Activated B cell treated with CpG ODN at 0.5 μM for 24 hours (primary cell): ENCODE measurements at regions not wholly inside any gene's neighbourhood (a gene's known extent, or its start where the extent isn't known, plus 50 kb on each side); places are given as distances from the start of the nearest gene placed in this dataset.

Experiments used
- ATAC-seq: fragments of 200-7000 bp; cut with Tn5 transposase; one replicate; pipeline ENCODE4 v1.10.0; 2021; ENCODE audit warnings: low read depth, mild to moderate bottlenecking, moderate library complexity
- CTCF ChIA-PET: fragments of 350-600 bp; sonication (Branson Sonifier 250); formaldehyde crosslinking; loops from one replicate; lab custom pipeline; 2021; ENCODE audit warnings: antibody characterized with exemption; lab: Charles Lee
- POLR2A ChIA-PET: fragments of 350-600 bp; sonication (Branson Sonifier 250); formaldehyde crosslinking; loops from one replicate; lab custom pipeline; 2021; ENCODE audit warnings: antibody characterized with exemption; lab: Charles Lee
- DNase-seq: peaks from one replicate; pipeline ENCODE4 v3.0.0; 2022
- H3K27ac Mint-ChIP-seq: one replicate; pipeline ENCODE4 v1.8.0; 2020; ENCODE audit warnings: mixed read lengths
- H3K27me3 Mint-ChIP-seq: one replicate; pipeline ENCODE4 v1.8.0; 2021; ENCODE audit warnings: mixed read lengths
- H3K36me3 Mint-ChIP-seq: one replicate; pipeline ENCODE4 v1.8.0; 2021; ENCODE audit warnings: low read depth, mixed read lengths
- H3K4me1 Mint-ChIP-seq: one replicate; pipeline ENCODE4 v1.8.0; 2021; ENCODE audit warnings: mixed read lengths
- H3K4me3 Mint-ChIP-seq: one replicate; pipeline ENCODE4 v1.8.0; 2020; ENCODE audit warnings: mild to moderate bottlenecking, mixed read lengths
- H3K9me3 Mint-ChIP-seq: one replicate; pipeline ENCODE4 v1.8.0; 2020; ENCODE audit warnings: mixed read lengths
- intact Hi-C: fragments of 100-400 bp; cut with micrococcal nuclease; formaldehyde crosslinking; loops from one replicate; pipeline ENCODE4 v1.15.1; 2024
- TF ChIP-seq, protein P1 (sequence below): fragments of 200-600 bp; IDR thresholded peaks from one replicate; pipeline ENCODE4 v1.8.0; 2022; ENCODE audit warnings: antibody characterized with exemption, mild to moderate bottlenecking

DNA sequence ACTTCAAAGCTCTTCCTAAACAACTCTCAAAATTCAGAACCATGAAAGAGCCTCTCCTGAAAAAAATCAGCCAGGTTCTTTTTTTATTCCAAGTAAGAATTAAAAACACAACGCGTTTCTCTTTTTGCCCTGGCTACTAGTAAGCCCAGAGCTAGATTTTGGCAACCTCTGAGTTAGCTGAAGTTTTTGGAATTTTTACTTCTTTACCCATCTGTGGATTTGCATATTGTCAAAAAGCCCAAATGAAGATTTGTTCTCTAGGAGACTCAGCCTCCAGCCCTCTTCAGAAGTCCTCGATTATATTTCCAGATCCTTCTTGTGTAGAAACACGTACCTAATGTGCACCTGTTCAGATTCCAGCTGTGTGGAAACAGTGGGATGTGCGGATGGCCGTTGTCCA, 517.9 kb downstream of the TBC1D22A start:
- no peaks in the 10 kb centered on the region for H3K4me1 Mint-ChIP-seq
- TF ChIP-seq, protein P1, sequence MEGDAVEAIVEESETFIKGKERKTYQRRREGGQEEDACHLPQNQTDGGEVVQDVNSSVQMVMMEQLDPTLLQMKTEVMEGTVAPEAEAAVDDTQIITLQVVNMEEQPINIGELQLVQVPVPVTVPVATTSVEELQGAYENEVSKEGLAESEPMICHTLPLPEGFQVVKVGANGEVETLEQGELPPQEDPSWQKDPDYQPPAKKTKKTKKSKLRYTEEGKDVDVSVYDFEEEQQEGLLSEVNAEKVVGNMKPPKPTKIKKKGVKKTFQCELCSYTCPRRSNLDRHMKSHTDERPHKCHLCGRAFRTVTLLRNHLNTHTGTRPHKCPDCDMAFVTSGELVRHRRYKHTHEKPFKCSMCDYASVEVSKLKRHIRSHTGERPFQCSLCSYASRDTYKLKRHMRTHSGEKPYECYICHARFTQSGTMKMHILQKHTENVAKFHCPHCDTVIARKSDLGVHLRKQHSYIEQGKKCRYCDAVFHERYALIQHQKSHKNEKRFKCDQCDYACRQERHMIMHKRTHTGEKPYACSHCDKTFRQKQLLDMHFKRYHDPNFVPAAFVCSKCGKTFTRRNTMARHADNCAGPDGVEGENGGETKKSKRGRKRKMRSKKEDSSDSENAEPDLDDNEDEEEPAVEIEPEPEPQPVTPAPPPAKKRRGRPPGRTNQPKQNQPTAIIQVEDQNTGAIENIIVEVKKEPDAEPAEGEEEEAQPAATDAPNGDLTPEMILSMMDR, result no peak
- ChIA-PET CTCF (no interaction called here), POLR2A (no interaction called here)
- intact Hi-C loops, result no loop called here
- H3K27ac Mint-ChIP-seq, result no peak overlapping the region
- DNase-seq (no peak), ATAC-seq (no peak)
- H3K9me3 Mint-ChIP-seq, result no peaks in the 10 kb centered on the region
- no peaks in the 10 kb centered on the region for H3K36me3 Mint-ChIP-seq
- no peak overlapping the region for H3K4me3 Mint-ChIP-seq
- no peaks in the 10 kb centered on the region for H3K27me3 Mint-ChIP-seq

DNA sequence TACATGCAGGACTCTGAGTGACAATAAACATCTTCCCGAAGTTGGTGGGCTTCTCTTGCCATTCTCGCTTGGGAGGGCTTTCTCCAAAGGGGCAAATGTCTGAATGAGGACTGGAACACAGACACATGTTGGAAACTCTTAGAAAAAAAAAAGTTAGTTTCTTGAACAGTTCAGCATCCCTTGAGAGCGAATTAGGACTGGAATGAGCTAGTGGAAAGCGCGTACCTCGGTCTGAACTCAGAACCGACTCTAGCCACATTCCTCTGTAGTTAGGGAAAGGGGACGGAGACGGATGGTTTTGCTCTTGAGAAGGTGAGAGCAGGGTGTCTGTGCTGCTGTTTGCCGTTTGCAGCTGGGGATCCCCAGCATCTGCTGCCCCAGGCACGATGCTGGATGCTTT, 517.3 kb downstream of the TBC1D22A start:
- Mint-ChIP-seq H3K27ac (no peak overlapping the region), H3K9me3 (no peaks in the 10 kb centered on the region), H3K4me3 (no peak overlapping the region), H3K36me3 (no peaks in the 10 kb centered on the region), H3K4me1 (no peaks in the 10 kb centered on the region), H3K27me3 (no peaks in the 10 kb centered on the region)
- ChIA-PET POLR2A (no interaction called here), CTCF (no interaction called here)
- ATAC-seq, result no peak
- DNase-seq, result no peak
- intact Hi-C loops, result no loop called here
- TF ChIP-seq, protein P1, result no peak

DNA sequence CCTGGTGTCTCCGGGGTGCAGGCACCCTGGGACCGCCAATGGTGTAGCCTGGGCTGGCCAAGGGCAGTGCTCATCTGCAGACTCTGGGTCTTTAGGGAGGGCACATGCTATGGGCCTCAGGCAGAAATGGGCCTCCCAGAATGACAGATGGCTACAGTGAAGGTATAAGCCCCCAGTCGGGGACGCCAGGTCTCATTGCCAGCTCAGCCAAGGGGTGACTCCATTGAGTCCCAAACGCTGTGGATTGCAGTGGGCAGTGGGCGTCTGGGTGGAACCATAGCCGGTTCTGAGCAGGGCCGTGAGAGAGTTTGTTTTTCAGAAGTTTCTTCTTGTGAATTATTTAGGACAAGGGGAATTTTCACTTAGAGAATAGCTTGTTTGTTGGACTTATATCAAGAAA, 516.9 kb downstream of the TBC1D22A start:
- intact Hi-C loops, result no loop called here
- TF ChIP-seq, protein P1, result no peak
- Mint-ChIP-seq H3K4me3 (no peak overlapping the region), H3K36me3 (no peaks in the 10 kb centered on the region), H3K4me1 (no peaks in the 10 kb centered on the region), H3K27me3 (no peaks in the 10 kb centered on the region), H3K27ac (no peak overlapping the region), H3K9me3 (no peaks in the 10 kb centered on the region)
- DNase-seq (no peak), ATAC-seq (no peak)
- CTCF ChIA-PET, result no interaction called here
- POLR2A ChIA-PET, result no interaction called here

DNA sequence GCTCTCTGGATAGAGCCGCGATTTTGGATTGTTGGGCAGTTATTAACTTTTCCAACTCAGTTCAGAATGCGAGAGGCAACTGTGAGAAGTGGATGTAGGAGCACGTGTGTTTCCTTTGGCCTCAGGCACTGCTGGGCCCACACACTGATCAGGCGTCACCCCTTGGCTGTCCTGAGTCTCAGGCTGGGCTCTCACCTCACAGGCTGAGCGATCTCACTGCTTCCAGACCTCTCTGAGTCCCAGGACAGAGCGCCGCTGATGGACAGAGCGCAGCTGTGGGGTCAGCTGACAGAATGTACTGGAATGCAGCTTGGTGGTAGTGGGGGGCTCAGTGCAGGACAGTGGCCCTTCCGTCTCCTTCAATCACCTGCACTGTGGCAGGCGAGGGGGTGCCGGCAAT, 516.2 kb downstream of the TBC1D22A start:
- Mint-ChIP-seq H3K4me1 (no peaks in the 10 kb centered on the region), H3K9me3 (no peaks in the 10 kb centered on the region), H3K36me3 (no peaks in the 10 kb centered on the region), H3K4me3 (no peak overlapping the region), H3K27me3 (no peaks in the 10 kb centered on the region), H3K27ac (no peak overlapping the region)
- TF ChIP-seq, protein P1, result no peak
- ChIA-PET POLR2A (no interaction called here), CTCF (no interaction called here)
- ATAC-seq (no peak), DNase-seq (no peak)
- intact Hi-C loops, result no loop called here

DNA sequence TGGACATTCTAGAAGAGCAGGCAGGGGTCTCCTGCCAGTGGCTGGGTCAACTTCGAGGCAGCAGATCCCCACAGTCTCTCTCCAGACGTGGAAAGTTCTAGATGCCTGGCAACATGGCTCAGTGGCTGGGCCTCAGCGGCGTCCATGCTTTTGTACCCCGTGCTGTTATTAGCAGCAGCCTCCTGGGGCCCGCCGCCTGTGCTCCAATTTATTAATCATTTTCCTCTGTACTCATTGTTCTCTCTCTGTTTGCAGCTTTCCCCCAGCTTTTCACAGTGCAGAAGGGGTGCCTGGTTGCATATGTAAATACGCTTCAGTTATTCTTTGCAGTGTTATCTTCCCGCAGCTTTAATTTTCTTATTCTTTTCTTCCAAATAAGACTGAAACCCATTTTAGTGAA, 515.1 kb downstream of the TBC1D22A start:
- TF ChIP-seq, protein P1, result no peak
- H3K4me3 Mint-ChIP-seq, result no peak overlapping the region
- H3K36me3 Mint-ChIP-seq, result no peaks in the 10 kb centered on the region
- DNase-seq (no peak), ATAC-seq (no peak)
- H3K9me3 Mint-ChIP-seq, result no peaks in the 10 kb centered on the region
- H3K4me1 Mint-ChIP-seq, result no peaks in the 10 kb centered on the region
- no peak overlapping the region for H3K27ac Mint-ChIP-seq
- POLR2A ChIA-PET, result no interaction called here
- CTCF ChIA-PET, result no interaction called here
- intact Hi-C loops, result no loop called here
- no peaks in the 10 kb centered on the region for H3K27me3 Mint-ChIP-seq
